WTC11 (cell line): ENCODE measurements at regions not wholly inside any gene's neighbourhood (a gene's known extent, or its start where the extent isn't known, plus 50 kb on each side); places are given as distances from the start of the nearest gene placed in this dataset.
"Not testable (repeated sequence)": the region's sequence is repeated elsewhere in the genome, so short reads cannot be mapped to it uniquely, and the experiment has no call there.

ENCODE experiments used
- ATAC-seq: fragments of 200-7000 bp; cut with Tn5 transposase; 2 replicates; pipeline ENCODE4 v1.10.0; 2021; ENCODE audit warnings: mild to moderate bottlenecking, moderate library complexity
- CTCF ChIA-PET: fragments of 300-600 bp; sonication (Branson Sonifier 250); formaldehyde crosslinking; loops from one replicate; lab custom pipeline; 2021; ENCODE audit warnings: antibody characterized with exemption; lab: Charles Lee
- POLR2A ChIA-PET: fragments of 350-600 bp; sonication (Branson Sonifier 250); formaldehyde crosslinking; loops from one replicate; lab custom pipeline; 2021; ENCODE audit warnings: antibody characterized with exemption; lab: Charles Lee
- DNase-seq: peaks from one replicate; pipeline ENCODE4 v3.0.0; 2021; ENCODE audit warnings: low spot score
- H3K27ac Mint-ChIP-seq: 2 replicates; pipeline ENCODE4 v1.8.0; 2021; ENCODE audit warnings: mixed read lengths
- H3K27me3 Mint-ChIP-seq: 2 replicates; pipeline ENCODE4 v1.8.0; 2021; ENCODE audit warnings: low read depth, mild to moderate bottlenecking, moderate library complexity, mixed read lengths
- H3K36me3 Mint-ChIP-seq: 2 replicates; pipeline ENCODE4 v1.8.0; 2021; ENCODE audit warnings: mixed read lengths
- H3K4me1 Mint-ChIP-seq: 2 replicates; pipeline ENCODE4 v1.8.0; 2022; ENCODE audit warnings: mixed read lengths
- H3K4me3 Mint-ChIP-seq: 2 replicates; pipeline ENCODE4 v1.8.0; 2021; ENCODE audit warnings: mild to moderate bottlenecking, moderate library complexity, mixed read lengths
- H3K9me3 Mint-ChIP-seq: 2 replicates; pipeline ENCODE4 v1.8.0; 2021; ENCODE audit warnings: mixed read lengths
- ESRRA ChIP-seq: sonication (generic); formaldehyde crosslinking; IDR thresholded peaks from 2 replicates; pipeline ENCODE4 v1.8.1; 2022; ENCODE audit warnings: mild to moderate bottlenecking, missing genetic modification reagents, borderline replicate concordance
- FOXK1 ChIP-seq: sonication (generic); formaldehyde crosslinking; IDR thresholded peaks from 2 replicates; pipeline ENCODE4 v1.8.0; 2022; ENCODE audit warnings: mild to moderate bottlenecking, moderate library complexity, missing genetic modification reagents
- GRHL2 ChIP-seq: fragments of 250-450 bp; sonication (Bioruptor Pico); IDR thresholded peaks from 2 replicates; pipeline ENCODE4 v1.8.0; 2022; ENCODE audit warnings: mild to moderate bottlenecking, moderate library complexity; ENCODE audit not compliant: insufficient replicate concordance, severe bottlenecking
- GTF2I ChIP-seq: fragments of 250-450 bp; sonication (Bioruptor Pico); conservative IDR thresholded peaks from 2 replicates; pipeline ENCODE4 v1.4.0; 2021; ENCODE audit warnings: mild to moderate bottlenecking
- JUN ChIP-seq: sonication (generic); formaldehyde crosslinking; IDR thresholded peaks from 2 replicates; pipeline ENCODE4 v1.8.0; 2023; ENCODE audit warnings: mild to moderate bottlenecking, missing genetic modification reagents
- MXD4 ChIP-seq: fragments of 250-450 bp; sonication (Bioruptor Pico); IDR thresholded peaks from 2 replicates; pipeline ENCODE4 v1.8.0; 2021; ENCODE audit warnings: mild to moderate bottlenecking, moderate library complexity, borderline replicate concordance
- NR2C2 ChIP-seq: sonication (generic); formaldehyde crosslinking; IDR thresholded peaks from 2 replicates; pipeline ENCODE4 v1.8.0; 2022; ENCODE audit warnings: mild to moderate bottlenecking, missing genetic modification reagents
- RORB ChIP-seq: fragments of 250-450 bp; sonication (Bioruptor Pico); IDR thresholded peaks from 2 replicates; pipeline ENCODE4 v1.9.0; 2021; ENCODE audit warnings: mild to moderate bottlenecking
- ZNF317 ChIP-seq: sonication (generic); formaldehyde crosslinking; IDR thresholded peaks from 2 replicates; pipeline ENCODE4 v1.8.1; 2023; ENCODE audit warnings: low read depth, mild to moderate bottlenecking, moderate library complexity, missing genetic modification reagents, borderline replicate concordance
- ZNF416 ChIP-seq: fragments of 250-450 bp; sonication (Bioruptor Pico); IDR thresholded peaks from 2 replicates; pipeline ENCODE4 v1.9.0; 2021; ENCODE audit warnings: mild to moderate bottlenecking, inconsistent platforms
- TF ChIP-seq, protein P1 (sequence below): fragments of 250-450 bp; sonication (Bioruptor Pico); IDR thresholded peaks from 2 replicates; pipeline ENCODE4 v1.9.0; 2021; ENCODE audit warnings: mild to moderate bottlenecking
- TF ChIP-seq, protein P2 (sequence below): sonication (generic); formaldehyde crosslinking; IDR thresholded peaks from 2 replicates; pipeline ENCODE4 v1.8.0; 2022; ENCODE audit warnings: mild to moderate bottlenecking, missing genetic modification reagents
- TF ChIP-seq, protein P3 (sequence below): sonication (generic); formaldehyde crosslinking; IDR thresholded peaks from 2 replicates; pipeline ENCODE4 v1.8.0; 2022; ENCODE audit warnings: mild to moderate bottlenecking, missing genetic modification reagents
- TF ChIP-seq, protein P4 (sequence below): sonication (generic); formaldehyde crosslinking; IDR thresholded peaks from 2 replicates; pipeline ENCODE4 v1.8.1; 2023; ENCODE audit warnings: mild to moderate bottlenecking, missing genetic modification reagents, moderate library complexity
- TF ChIP-seq, protein P5 (sequence below): sonication (generic); formaldehyde crosslinking; IDR thresholded peaks from 2 replicates; pipeline ENCODE4 v1.8.0; 2023; ENCODE audit warnings: mild to moderate bottlenecking, missing genetic modification reagents

DNA sequence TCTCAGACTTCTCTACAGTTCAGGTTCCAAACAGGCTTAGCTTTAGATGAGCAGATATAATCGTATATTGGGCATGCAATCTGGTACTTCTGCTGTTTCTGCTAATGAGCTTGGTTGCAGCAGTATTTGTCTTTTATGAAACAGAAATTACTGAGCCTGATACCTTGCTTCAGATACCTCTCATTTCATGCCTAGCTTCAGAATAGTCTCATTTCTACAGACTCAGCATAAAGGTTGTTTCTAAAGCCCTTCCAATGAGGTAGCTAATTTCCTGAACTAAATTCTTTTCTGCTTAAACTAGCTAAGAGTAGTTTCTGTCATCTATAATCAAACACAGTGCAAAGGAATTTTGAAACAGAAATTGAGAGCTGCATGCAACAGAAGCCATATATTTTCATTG is 275.0 kb upstream of the KITLG start:
- ATAC-seq, result no peak
- no peaks in the 10 kb centered on the region for H3K27me3 Mint-ChIP-seq

DNA sequence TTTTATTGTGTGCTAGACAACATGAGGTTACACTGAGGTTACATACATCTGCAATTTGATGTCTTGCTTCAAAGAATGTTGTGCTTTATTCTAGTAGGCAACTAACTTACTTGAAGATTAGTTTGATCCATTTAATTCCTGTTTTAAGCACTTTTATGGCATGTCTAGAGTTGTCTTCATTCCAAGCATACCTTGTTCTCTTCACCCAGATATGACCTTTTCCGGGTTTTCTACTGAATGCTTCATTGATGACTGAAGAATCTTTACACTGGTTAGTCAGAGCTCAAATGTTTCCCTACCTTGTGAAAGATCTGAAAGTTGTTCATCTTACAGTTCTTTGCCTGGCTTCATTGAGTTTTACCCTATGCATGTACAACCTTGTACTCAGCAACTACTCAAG is 274.0 kb upstream of the KITLG start:
- Mint-ChIP-seq H3K27me3 (no peaks in the 10 kb centered on the region), H3K36me3 (peaks cover 7% of the 10 kb centered on the region), H3K4me3 (no peak overlapping the region), H3K9me3 (peaks cover 18% of the 10 kb centered on the region), H3K4me1 (no peaks in the 10 kb centered on the region), H3K27ac (no peak overlapping the region)
- TF ChIP-seq MXD4 (CRISPR knock-in tag), result no peak
- TF ChIP-seq RORB (CRISPR knock-in tag), result no peak
- TF ChIP-seq, protein P1, sequence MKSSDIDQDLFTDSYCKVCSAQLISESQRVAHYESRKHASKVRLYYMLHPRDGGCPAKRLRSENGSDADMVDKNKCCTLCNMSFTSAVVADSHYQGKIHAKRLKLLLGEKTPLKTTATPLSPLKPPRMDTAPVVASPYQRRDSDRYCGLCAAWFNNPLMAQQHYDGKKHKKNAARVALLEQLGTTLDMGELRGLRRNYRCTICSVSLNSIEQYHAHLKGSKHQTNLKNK (CRISPR knock-in tag), result no peak
- TF ChIP-seq, protein P2, sequence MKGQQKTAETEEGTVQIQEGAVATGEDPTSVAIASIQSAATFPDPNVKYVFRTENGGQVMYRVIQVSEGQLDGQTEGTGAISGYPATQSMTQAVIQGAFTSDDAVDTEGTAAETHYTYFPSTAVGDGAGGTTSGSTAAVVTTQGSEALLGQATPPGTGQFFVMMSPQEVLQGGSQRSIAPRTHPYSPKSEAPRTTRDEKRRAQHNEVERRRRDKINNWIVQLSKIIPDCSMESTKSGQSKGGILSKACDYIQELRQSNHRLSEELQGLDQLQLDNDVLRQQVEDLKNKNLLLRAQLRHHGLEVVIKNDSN, result no peak
- DNase-seq (no peak), ATAC-seq (no peak)
- POLR2A ChIA-PET, result no interaction called here
- CTCF ChIA-PET, result no interaction called here

More for the DNA sequence above, 275.0 kb upstream of the KITLG start:
- peaks cover 10% of the 10 kb centered on the region for H3K9me3 Mint-ChIP-seq
- no peaks in the 10 kb centered on the region for H3K4me1 Mint-ChIP-seq
- CTCF ChIA-PET, result no interaction called here
- POLR2A ChIA-PET, result no interaction called here
- no peak overlapping the region for H3K27ac Mint-ChIP-seq
- H3K36me3 Mint-ChIP-seq, result peaks cover 3% of the 10 kb centered on the region
- H3K4me3 Mint-ChIP-seq, result no peak overlapping the region
- DNase-seq, result no peak
- TF ChIP-seq GRHL2 (CRISPR knock-in tag), result no peak
- TF ChIP-seq NR2C2 (CRISPR knock-in tag), result no peak
- no peak for TF ChIP-seq ESRRA (CRISPR knock-in tag)
- no peak for TF ChIP-seq GTF2I
- no peak for TF ChIP-seq ZNF317 (CRISPR knock-in tag)
- TF ChIP-seq, protein P3, sequence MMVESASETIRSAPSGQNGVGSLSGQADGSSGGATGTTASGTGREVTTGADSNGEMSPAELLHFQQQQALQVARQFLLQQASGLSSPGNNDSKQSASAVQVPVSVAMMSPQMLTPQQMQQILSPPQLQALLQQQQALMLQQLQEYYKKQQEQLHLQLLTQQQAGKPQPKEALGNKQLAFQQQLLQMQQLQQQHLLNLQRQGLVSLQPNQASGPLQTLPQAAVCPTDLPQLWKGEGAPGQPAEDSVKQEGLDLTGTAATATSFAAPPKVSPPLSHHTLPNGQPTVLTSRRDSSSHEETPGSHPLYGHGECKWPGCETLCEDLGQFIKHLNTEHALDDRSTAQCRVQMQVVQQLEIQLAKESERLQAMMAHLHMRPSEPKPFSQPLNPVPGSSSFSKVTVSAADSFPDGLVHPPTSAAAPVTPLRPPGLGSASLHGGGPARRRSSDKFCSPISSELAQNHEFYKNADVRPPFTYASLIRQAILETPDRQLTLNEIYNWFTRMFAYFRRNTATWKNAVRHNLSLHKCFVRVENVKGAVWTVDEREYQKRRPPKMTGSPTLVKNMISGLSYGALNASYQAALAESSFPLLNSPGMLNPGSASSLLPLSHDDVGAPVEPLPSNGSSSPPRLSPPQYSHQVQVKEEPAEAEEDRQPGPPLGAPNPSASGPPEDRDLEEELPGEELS (CRISPR knock-in tag), result no peak
- TF ChIP-seq JUN (CRISPR knock-in tag), result no peak
- TF ChIP-seq, protein P4, sequence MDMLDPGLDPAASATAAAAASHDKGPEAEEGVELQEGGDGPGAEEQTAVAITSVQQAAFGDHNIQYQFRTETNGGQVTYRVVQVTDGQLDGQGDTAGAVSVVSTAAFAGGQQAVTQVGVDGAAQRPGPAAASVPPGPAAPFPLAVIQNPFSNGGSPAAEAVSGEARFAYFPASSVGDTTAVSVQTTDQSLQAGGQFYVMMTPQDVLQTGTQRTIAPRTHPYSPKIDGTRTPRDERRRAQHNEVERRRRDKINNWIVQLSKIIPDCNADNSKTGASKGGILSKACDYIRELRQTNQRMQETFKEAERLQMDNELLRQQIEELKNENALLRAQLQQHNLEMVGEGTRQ (CRISPR knock-in tag), result no peak
- TF ChIP-seq ZNF416, result no peak

DNA sequence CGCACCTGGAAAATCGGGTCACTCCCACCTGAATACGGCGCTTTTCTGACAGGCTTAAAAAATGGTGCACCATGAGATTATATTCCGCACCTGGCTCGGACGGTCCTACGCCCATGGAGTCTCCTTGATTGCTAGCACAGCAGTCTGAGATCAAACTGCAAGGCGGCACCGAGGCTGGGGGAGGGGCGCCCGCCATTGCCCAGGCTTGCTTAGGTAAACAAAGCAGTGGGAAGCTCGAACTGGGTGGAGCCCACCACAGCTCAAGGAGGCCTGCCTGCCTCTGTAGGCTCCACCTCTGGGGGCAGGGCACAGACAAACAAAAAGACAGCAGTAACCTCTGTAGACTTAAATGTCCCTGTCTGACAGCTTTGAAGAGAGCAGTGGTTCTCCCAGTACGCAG is 267.0 kb upstream of the KITLG start:
- peak; percentile 50 for DNase-seq
- peaks cover 11% of the 10 kb centered on the region for H3K4me1 Mint-ChIP-seq
- peak overlapping the region; percentile 49 for H3K27ac Mint-ChIP-seq
- H3K4me3 Mint-ChIP-seq, ATAC-seq, H3K27me3 Mint-ChIP-seq, H3K36me3 Mint-ChIP-seq, POLR2A ChIA-PET, CTCF ChIA-PET: not testable (repeated sequence)
- peaks cover 14% of the 10 kb centered on the region for H3K9me3 Mint-ChIP-seq
- TF ChIP-seq FOXK1 (CRISPR knock-in tag), result 0 out of 2 replicates have a peak, but pooled peaks have one; percentile 41
- TF ChIP-seq, protein P5, sequence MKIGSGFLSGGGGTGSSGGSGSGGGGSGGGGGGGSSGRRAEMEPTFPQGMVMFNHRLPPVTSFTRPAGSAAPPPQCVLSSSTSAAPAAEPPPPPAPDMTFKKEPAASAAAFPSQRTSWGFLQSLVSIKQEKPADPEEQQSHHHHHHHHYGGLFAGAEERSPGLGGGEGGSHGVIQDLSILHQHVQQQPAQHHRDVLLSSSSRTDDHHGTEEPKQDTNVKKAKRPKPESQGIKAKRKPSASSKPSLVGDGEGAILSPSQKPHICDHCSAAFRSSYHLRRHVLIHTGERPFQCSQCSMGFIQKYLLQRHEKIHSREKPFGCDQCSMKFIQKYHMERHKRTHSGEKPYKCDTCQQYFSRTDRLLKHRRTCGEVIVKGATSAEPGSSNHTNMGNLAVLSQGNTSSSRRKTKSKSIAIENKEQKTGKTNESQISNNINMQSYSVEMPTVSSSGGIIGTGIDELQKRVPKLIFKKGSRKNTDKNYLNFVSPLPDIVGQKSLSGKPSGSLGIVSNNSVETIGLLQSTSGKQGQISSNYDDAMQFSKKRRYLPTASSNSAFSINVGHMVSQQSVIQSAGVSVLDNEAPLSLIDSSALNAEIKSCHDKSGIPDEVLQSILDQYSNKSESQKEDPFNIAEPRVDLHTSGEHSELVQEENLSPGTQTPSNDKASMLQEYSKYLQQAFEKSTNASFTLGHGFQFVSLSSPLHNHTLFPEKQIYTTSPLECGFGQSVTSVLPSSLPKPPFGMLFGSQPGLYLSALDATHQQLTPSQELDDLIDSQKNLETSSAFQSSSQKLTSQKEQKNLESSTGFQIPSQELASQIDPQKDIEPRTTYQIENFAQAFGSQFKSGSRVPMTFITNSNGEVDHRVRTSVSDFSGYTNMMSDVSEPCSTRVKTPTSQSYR (CRISPR knock-in tag), result 0 out of 2 replicates have a peak, but pooled peaks have one; percentile 39
- TF ChIP-seq, protein P3 (CRISPR knock-in tag), result 0 out of 2 replicates have a peak, but pooled peaks have one; percentile 14
